Non-pigmented ciliary epithelial cell (primary cell): ENCODE measurements at regions not wholly inside any gene's neighbourhood (a gene's known extent, or its start where the extent isn't known, plus 50 kb on each side); places are given as distances from the start of the nearest gene placed in this dataset.

ENCODE experiments used
- DNase-seq: peaks from one replicate; pipeline ENCODE4 v3.0.0-alpha.2; 2010; ENCODE audit warnings: low read depth

DNA sequence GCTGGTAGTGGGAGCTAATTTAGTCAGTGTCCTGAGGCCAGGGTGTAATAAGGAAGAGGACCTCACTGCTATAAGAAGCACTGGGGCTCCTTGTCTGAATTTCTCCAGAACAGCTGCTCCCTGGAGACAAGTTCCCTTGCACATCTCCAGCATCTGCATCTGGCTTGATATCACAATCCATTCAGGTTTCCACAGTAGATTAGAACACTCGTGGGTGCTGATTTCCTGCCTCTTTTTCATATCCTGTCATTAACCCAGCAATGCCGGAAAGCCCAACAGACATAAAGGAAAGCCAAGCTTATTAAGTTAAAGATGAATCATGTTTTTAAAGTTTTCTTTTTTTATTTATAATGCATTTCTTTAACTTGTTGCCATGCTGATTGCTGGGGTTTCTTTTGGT is 232.3 kb upstream of the WWC1 start:
- no peak for DNase-seq

DNA sequence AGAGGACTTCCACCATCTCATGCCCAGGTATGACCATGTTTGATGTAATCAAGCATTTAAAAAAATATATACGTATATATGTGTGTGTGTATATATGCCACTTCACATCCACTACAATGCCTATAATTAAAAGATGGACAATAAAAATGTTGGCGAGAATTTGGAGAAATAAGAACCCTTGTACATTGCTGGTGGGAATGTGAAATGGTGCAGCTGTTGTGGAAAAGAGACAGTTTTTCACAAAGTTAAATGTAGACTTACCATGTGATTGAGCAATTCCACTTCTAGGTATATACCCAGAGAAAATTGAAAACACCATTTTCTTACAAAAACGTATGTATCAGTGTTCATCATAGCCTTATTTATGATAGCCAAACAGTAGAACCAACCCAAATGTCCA is 229.2 kb upstream of the WWC1 start:
- no peak for DNase-seq

DNA sequence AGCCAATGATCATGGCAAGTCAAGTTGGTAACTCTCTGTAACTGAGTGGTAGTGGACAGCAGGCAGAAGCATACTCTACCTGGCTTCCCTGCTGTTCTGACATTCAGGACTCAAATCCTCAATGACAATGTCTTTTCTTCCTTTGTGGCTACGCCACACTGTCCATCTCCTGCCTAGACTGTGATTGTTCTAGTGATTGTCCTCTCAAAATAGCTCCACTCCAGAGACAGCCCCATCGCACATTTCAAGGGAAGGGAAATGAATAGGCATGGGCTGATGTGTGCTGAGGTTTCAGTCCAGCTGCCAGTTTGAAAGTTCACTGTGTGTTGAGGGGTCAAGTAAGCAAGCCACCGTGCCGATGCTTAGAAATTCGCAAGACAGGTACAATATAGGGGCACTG is 227.0 kb upstream of the WWC1 start:
- DNase-seq = no peak

DNA sequence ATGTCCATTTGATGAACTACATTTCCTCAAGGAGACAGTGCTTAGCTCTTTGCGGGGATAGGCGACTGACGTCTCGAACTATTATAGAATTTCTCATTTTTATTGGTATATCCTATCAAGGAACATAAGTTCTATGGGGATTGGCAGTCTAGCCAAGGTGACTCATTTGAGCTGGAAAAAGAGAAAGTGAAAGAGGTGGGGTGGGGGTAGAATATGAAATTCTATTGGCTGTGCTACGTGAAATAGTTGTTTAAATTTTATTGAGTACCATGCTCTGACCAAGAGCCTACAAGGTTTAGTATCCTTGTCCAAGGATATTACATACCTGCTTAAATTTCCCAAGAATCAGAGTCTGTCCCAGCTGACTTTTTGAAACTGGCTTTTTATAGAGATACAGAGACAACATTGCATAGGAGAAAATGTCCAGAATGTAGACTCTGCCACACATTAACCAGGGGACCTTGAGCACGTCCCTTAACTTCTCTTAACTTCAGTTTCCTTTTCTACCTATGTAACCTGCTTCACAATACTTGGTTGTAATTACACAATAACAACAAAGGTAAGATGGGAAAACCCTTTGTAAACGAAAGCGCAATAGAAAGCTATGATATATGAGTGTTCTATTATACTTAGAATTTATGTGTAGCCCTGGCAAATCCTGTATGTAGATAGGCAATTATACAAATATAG is 226.4 kb upstream of the WWC1 start:
- no peak for DNase-seq

DNA sequence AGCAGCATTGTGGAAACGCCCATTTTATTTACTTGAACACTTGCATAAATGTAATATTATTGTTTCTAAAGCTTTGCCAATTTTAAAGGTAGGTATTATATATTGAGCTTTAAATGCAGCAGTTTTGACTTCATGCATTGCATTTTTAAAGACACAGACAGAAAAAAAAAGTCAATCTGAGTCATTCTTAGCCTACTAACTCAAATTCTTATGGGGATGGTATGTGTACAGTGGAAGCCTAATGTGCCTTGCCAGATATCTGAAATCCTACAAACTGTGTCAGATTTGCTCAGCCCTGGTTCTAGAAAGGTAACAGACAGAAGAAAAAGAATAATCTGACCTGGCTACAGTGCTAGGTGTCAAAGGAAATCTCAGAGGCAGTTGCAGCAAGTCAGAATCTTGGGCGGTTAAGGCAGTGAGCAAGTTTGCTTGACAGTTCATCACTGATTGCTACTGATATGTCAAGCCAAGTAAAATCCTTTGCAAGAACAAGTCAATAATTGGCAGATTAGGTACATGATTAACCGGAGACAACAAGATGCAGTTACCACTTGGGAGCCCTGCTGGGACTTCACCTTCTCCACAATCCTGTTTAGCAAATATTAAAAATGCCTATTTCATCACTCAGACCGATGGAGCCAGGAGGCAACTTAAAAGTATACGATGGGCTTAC is 224.8 kb upstream of the WWC1 start:
- no peak for DNase-seq

DNA sequence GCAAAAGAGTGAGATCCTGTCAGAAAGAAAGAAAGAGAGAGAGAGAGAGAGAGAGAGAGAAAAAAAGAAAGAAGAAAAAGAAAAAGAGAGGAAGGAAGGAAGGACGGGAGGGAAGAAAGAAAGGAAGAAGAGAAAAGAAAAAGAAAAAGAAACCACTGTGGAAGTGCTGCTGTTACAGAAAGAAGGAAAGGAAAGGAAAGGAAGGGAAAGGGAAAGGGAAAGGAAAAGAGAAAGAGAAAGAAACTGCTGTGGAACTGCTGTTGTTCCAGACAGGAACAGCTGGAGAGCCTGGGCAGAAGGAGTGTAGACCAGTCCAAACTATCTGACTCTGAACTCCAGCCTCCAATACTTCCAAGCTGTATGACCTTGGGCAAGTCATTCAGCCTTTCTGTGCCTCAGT is 220.7 kb upstream of the WWC1 start:
- no peak for DNase-seq

DNA sequence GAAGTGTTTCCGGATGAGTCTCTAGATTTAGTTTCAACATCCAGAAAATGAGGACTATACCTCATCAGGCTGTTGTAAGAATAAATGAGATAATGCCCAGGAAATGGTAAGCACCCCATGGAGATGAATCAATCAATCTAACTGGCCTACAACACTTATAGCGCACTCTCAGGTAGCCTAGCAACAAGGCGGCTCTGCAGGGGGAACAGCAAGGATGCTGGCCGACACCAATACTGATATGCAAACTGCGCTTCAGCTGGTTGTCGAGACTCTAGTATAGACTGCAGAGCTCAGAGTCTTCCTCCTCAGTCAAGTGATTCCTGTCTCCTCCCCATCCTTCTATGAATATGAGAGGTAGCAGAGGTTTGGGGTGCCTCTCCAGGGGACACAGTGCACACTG is 218.8 kb upstream of the WWC1 start:
- DNase-seq = no peak

DNA sequence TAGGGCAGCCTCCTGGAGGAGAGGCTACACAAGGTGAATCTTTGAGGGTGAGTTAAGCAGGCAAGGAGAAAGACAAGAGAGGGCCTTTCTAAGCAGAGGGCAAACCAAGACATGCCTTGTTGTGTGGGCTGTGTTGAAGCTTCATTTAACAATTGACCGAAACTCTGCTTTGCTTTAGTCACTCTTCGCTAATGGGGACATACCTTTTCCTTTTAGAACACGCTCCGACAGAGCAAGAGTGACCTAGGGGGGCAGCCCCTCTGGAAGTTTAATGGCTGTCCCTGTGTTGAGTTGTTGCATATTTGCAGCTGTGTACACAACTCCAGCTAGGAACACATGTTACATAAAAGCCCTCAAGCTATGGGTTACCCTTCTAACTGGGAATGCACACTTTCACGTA is 218.1 kb upstream of the WWC1 start:
- DNase-seq = no peak

DNA sequence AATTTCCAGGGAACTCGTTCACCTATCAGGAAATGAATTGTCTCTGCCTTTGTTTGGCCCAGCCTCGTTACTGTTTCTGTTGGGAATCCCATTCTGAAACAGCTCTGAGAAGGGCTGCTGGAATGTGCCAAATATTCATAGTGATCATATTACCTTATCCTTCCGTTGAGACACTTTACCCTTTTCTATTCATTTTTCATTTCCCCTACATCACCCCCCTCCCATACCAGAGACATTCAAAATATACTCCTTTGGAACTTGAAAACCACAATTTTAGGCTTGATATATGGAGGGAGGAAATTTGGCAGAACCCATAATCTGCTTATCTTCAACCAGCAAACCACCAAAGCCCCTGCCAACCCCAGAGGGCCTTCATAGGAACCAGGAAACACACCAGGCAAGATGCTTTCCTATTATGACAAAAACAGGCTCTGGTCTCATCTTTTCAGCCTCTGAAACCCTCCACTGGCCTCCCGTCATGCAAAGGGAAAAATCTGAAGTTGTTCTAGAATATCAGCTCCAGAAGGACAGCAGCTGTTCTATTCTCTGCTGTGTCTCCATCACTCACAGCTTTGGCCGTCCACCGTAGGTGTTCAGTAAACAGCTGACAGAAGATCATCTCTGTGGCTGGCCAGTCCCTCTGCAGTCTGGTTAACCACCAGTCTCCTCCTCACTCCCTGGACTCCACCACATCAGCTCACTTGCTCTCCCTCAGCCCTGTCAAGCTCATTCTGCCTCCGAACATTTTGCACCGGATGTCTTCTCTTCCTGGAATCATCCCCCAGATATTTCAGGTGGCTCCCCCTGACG is 217.2 kb upstream of the WWC1 start:
- no peak for DNase-seq

DNA sequence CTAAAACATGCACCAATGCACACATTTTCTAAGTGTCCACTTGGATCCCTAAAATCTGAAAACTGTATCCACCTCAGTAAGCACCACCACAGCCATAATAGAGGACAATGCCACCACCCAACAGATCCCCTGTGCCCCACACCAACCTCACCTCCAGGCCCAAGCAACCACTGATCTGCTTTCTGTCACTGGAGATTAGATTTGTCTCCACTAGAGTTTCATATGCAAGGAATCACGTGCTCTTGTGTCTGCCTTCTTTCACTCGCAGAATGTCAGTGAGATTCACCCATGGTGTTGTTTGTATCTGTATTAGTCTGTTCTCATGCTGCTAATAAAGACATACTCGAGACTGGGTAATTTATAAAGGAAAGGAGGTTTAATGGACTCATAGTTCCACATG is 216.1 kb upstream of the WWC1 start:
- DNase-seq = no peak

DNA sequence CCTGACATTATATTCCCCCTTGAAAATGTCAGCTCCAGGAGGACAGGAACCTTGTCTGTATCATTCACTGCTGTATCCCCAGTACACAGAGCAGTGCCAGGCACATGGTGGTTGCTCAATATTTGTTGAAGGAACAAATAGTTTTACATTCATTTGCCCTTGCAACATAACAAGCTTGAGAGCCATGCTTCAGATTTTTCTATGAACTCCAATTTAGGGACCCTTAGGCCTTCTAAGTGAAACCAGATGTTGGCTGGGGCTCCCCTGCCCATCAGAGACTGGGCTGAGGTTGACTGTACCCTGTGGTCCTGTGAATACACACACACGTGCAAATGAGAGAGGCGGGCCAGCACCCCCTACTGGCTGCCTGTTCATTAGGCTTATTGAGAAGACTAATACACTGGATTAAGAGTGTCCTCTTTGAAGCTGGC is 214.9 kb upstream of the WWC1 start:
- no peak for DNase-seq

DNA sequence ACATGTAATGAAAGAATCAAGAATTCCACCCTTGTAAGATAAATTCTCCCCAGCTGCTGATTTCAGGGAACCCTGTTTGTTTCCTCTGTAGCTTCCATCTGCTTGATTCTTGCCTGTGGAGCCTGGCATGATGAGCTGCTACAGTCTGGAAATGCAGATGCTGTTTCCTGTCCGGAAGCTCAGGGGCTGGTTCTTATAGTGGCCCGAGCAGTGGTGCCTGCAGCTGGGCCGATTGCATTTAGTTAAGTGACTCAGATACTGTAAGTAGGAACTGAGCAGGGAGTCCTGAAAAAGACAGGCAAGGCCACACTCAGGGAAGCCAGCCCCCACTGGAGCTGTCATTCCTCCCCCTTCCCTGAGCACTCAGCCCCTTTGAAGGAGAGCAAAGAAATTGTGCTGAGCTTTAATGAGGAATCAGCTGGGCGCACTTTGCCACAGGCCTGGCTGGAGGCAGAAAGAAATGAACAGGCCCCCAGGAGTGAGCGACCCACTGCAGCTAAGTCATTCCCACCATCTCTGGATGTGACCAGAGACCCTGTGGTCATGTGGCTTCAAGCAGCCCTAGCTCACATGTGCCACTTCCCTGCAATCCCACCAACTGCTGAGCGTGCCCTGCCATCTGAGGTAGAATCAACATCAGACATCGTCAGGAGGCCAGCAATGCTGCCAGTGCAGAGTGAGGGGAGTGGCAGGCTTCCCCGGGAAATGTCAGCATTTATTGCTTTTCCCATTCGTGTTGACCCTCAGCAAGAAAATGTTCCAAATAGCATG is 206.0 kb upstream of the WWC1 start:
- DNase-seq = no peak

DNA sequence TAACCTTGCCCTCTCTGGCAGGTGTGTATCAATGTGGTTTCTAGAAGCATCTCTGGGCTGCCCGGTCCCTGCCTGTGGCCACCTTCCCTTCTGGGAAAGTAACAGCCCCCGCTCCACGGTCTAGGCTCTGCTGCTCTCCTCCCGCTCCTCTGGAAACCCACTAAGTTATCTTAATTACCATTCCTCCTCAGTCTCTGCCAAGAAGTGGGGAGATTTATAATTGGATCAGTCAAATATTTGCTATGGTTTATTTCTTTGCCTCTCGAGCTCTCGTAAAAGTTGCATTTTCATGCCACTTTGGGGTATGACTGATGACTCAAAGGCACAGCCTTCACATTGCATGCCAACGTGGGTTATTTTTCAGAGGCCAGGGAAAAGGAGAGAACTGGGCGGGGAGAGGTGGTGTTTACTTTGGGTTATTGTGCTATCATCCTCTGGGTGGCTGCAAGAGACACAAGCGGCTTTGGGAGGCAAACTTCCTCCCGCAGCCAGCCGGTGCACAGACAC is 205.3 kb upstream of the WWC1 start:
- no peak for DNase-seq

DNA sequence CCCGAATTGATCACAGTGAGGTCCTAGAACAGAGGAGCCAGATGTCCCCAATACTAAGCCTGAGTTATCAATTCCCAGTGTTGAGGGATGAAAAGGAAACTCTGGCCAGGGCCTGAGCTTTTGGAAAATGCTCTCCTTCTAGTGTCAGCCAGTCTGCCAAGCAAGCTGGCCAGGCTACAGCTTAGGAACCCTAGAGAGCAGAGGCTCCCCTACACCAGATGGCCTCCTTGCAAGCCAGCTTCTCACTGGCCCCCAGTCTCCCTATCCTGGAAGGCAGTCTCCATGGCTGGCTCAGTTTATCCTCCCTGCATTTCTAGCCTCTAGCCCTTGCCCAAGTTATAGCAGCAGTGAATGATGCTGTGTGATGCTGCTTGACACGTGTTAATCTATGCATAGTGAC is 204.7 kb upstream of the WWC1 start:
- DNase-seq = no peak

DNA sequence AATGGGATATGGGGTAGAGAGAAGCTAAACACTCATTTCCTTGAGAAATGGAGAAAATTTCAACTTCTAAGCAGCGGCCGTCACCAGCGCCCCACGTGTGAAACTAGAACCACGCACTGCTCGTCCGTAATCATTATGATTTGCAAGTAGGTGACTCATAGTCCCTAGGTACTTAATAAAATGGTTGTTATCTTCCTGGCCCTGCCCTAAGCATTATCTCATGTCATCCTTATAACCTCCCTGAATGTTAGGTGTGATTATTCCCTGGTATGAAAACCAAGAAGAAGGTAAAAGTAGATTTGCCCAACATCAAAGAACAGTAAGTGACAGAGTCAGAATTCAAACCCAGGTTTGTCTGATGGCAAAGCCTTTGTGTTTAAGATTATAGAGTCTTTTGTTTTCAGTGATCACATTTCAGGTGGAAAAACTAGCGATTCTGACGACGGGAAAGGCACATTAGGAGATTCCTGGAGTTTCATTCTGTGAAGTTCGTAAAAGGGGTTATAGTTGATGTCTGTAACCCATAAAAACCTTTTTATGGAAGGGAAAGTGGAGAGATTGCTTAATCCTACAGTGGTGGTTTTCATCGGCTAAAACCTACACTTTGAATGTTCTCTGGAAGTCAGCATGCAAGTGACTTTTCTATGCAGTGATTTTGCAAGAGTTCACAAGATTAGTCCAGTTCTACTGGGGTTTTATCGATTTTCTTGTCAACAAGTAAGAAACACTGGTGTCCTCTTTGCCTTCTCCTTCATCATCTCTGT is 202.9 kb upstream of the WWC1 start:
- DNase-seq = no peak

DNA sequence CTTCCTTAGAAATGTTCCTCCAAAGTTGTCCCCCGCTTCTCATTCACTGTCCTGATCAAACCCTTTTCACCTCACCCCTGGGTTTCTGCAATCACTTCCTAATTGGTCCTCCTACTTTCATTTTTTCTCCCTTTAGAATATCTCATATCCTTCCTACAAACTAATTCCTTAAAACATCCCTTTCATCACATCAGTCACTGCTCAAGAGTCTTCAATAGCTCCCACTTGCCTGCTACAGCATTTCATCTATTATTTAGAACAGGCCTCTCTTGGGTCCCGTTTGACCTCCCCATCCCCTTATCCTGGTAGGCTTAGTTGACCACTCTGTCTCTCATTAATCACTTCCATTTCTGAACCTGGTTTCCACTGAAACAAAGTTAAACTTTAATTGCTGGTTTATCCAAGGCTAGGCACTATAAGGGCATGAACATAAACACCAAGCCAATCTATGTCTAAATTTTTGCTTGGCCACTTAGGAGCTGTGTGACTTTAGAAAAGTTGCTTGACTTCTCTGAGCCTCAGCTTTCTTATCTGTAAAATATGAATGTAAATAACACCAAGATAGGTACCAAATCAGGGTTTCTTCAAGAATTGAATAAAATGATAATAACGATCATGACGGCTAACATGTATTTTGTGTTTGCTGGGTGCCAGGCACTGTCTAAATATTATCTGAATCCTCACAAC is 202.1 kb upstream of the WWC1 start:
- no peak for DNase-seq

DNA sequence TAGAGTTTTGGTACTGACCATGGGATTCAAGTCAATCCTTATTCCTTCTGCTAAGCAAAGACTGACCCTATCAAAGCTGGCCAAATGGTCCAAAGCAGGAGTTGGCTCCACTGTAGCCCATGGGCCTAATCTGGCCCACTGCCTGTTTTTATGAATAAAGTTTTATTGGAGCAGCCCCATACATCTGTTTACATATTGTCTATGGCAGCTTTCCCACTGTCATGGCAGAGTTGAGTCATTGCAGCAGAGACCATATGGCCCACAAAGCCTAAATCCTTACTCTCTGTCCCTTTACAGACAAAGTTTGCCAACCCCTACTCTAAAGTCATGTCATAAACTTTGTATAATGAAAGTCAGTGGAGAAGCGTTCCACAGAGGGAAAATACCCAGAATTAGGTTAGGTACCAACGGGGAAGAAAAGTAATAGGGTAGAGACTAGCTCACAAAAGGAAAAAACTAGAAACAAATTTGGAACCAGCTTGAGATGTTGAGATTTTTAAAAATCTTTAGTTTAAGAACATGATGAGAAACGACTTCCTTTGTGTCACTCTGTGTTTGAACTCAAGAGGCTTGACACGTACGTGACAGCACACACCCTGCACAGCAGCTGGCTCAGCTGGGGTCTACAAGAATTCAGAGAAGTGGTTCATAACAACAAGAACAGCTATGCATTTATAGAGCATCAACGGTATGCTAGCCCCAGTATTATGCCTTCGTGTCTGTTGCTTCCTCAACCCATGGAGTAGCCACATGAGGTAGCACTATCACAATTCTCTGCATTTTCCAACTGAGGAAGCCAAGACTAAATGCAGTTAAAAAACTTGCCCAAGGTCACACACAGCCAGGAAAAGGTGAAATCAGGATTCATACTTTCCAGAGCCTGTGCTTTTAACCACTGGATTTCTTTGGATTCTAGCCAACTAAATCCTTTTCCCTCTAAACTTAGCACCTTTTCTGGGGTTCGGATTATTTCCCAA is 198.9 kb upstream of the WWC1 start:
- no peak for DNase-seq

DNA sequence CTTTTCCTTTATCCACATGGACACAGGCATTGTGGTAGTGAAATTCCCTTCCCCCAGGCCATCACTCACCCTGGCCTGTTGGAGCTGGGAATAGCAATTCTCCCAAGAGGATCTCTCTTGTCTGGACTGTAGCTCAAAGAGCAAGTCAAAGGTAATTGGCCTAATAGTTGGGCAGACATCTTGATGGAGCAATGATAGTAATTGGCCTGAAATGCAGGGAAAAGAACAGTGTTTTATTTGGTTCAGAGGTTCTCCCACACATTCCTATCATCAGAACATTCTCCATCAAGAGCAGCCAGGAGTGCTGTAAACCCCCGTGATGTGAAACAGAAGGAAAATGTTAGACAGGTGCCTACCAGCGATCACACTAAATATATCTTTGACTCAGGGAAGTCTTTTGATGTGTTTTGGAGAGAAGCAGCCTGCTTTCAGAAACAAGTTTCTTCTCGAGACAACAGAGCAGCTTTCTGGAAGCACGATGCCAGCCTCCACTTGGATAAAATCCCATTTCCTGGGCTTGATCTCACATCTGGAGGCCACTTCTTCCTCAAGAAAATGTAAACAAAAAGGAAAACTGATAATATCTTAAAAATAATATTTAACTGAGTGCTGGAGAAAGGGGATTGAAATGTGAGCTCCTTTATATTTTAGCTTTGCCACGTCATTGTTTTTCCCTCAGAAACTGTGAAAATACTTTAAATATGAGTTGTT is 198.1 kb upstream of the WWC1 start:
- DNase-seq = no peak

DNA sequence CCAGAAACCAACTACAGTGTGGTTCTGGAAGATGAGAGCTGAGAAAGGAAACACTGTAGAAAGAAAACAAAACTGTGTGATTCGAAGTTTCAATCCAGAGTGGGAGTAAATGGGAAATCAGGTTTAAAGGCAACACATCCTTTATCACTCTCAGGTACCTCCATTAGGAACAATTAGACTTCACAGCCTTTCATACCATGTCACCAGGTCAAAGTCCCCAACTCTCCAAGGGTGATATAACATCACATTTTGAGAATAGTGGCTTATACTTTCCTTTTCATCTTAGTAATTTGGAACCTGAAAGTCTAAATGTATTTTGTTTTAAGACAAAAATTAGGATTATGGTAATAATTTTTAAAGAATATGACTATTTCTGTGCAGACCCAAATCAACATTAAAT is 194.9 kb upstream of the WWC1 start:
- no peak for DNase-seq
